GM11168 (cell line): ENCODE measurements at regions not wholly inside any gene's neighbourhood (a gene's known extent, or its start where the extent isn't known, plus 50 kb on each side); places are given as distances from the start of the nearest gene placed in this dataset.

Experiments
- in situ Hi-C: fragments of 300-500 bp; cut with MboI; formaldehyde crosslinking; loops from one replicate; pipeline ENCODE4 v1.12.0; 2022; ENCODE audit warnings: low sequenced_read_pairs; ENCODE audit not compliant: unreplicated experiment

- in situ Hi-C loops = no loop called here
These were observed 181.4 kb downstream of the GRB14 start for GRCh38 chr2:164439885-164440284.

- in situ Hi-C loops = no loop called here
These were observed 182.0 kb downstream of the GRB14 start for GRCh38 chr2:164439235-164439634.

GRCh38 chr2:164438490-164439205 lies 182.6 kb downstream of the GRB14 start:
- in situ Hi-C loops = no loop called here

- in situ Hi-C loops = no loop called here
These were observed 185.2 kb downstream of the GRB14 start for GRCh38 chr2:164436131-164436530.

- in situ Hi-C loops = no loop called here
These were observed 191.0 kb downstream of the GRB14 start for GRCh38 chr2:164430166-164430783.

GRCh38 chr2:164429354-164429753 lies 191.9 kb downstream of the GRB14 start:
- in situ Hi-C loops = no loop called here

- in situ Hi-C loops = no loop called here
These were observed 194.2 kb downstream of the GRB14 start for GRCh38 chr2:164427111-164427510.

GRCh38 chr2:164420787-164421186 lies 200.5 kb downstream of the GRB14 start:
- in situ Hi-C loops = no loop called here

GRCh38 chr2:164412831-164413230 lies 208.5 kb downstream of the GRB14 start:
- in situ Hi-C loops = no loop called here

GRCh38 chr2:164389411-164389810 lies 231.9 kb downstream of the GRB14 start:
- in situ Hi-C loops = no loop called here

- in situ Hi-C loops = no loop called here
These were observed 232.8 kb downstream of the GRB14 start for GRCh38 chr2:164388511-164388910.

GRCh38 chr2:164386231-164386630 lies 235.1 kb downstream of the GRB14 start:
- in situ Hi-C loops = no loop called here

- in situ Hi-C loops = no loop called here
These were observed 236.8 kb downstream of the GRB14 start for GRCh38 chr2:164384434-164384833.

GRCh38 chr2:164371916-164372315 lies 249.4 kb downstream of the GRB14 start:
- in situ Hi-C loops = no loop called here

- in situ Hi-C loops = no loop called here
These were observed 251.9 kb downstream of the GRB14 start for GRCh38 chr2:164369366-164369765.

GRCh38 chr2:164368896-164369295 lies 252.4 kb downstream of the GRB14 start:
- in situ Hi-C loops = no loop called here

GRCh38 chr2:164363646-164364045 lies 257.6 kb downstream of the GRB14 start:
- in situ Hi-C loops = no loop called here

GRCh38 chr2:164351536-164351935 lies 269.7 kb downstream of the GRB14 start:
- in situ Hi-C loops = no loop called here

- in situ Hi-C loops = no loop called here
These were observed 285.3 kb downstream of the GRB14 start for GRCh38 chr2:164335947-164336346.

- in situ Hi-C loops = no loop called here
These were observed 286.2 kb downstream of the GRB14 start for GRCh38 chr2:164335128-164335527.

GRCh38 chr2:164328310-164328709 lies 293.0 kb downstream of the GRB14 start:
- in situ Hi-C loops = no loop called here

GRCh38 chr2:164323978-164324377 lies 297.3 kb downstream of the GRB14 start:
- in situ Hi-C loops = no loop called here
